Keratinocyte (primary cell): ENCODE measurements at regions not wholly inside any gene's neighbourhood (a gene's known extent, or its start where the extent isn't known, plus 50 kb on each side); places are given as distances from the start of the nearest gene placed in this dataset.

Experiments
- DNase-seq: peaks from one replicate; pipeline ENCODE4 v3.0.0-alpha.2; 2011; ENCODE audit warnings: low read depth, missing footprints, low spot score
- FAIRE-seq: peaks from 2 replicates; lab custom pipeline; 2011; peaks lifted over from hg19 to GRCh38; lab: Jason Lieb, UNC
- H2AFZ ChIP-seq: 2 replicates; pipeline ENCODE4 v1.6.0; 2012; ENCODE audit warnings: low read length, control low read depth, inconsistent platforms; ENCODE audit not compliant: control insufficient read depth
- H3K27ac ChIP-seq: 2 replicates; pipeline ENCODE4 v1.5.1; 2011; ENCODE audit warnings: low read length; ENCODE audit not compliant: control insufficient read depth, insufficient read depth
- H3K27me3 ChIP-seq: 3 replicates; pipeline ENCODE4 v1.6.0; 2011; ENCODE audit warnings: low read length; ENCODE audit not compliant: control insufficient read depth, insufficient read depth; ENCODE audit errors: extremely low read depth
- H3K36me3 ChIP-seq, 2 experiments: 2 replicates in 1 of 2; 3 replicates in 1 of 2; pipeline ENCODE4 v1.5.1; 2011; ENCODE audit warnings: low read length in 2 of 2, mild to moderate bottlenecking in 1 of 2; ENCODE audit not compliant: control insufficient read depth in 2 of 2, insufficient read depth in 2 of 2; ENCODE audit errors: extremely low read depth in 1 of 2
- H3K4me1 ChIP-seq: 3 replicates; pipeline ENCODE4 v1.5.1; 2011; ENCODE audit warnings: low read length; ENCODE audit not compliant: control insufficient read depth, insufficient read depth; ENCODE audit errors: extremely low read depth
- H3K4me2 ChIP-seq: 3 replicates; pipeline ENCODE4 v1.6.0; 2011; ENCODE audit warnings: low read depth, low read length; ENCODE audit not compliant: control insufficient read depth, insufficient read depth; ENCODE audit errors: extremely low read depth
- H3K4me3 ChIP-seq, 3 experiments: fragments of 200-600 bp in 1 of 3; sonication (generic) in 1 of 3; 2 replicates in 2 of 3; 3 replicates in 1 of 3; pipeline ENCODE4 v1.5.1; 2011 to 2016; ENCODE audit warnings: low read length in 3 of 3, mild to moderate bottlenecking in 3 of 3, control low read depth in 2 of 3, inconsistent platforms in 1 of 3, low read depth in 1 of 3, mixed read lengths in 1 of 3, mixed run types in 1 of 3, moderate library complexity in 1 of 3; ENCODE audit not compliant: control insufficient read depth in 2 of 3, insufficient read depth in 2 of 3; ENCODE audit errors: extremely low read depth in 1 of 3
- H3K79me2 ChIP-seq: 2 replicates; pipeline ENCODE4 v1.6.0; 2012; ENCODE audit warnings: low read length; ENCODE audit not compliant: control insufficient read depth, insufficient read depth
- H3K9ac ChIP-seq: 3 replicates; pipeline ENCODE4 v1.6.0; 2011; ENCODE audit warnings: low read length; ENCODE audit not compliant: control insufficient read depth, insufficient read depth; ENCODE audit errors: extremely low read depth
- H3K9me1 ChIP-seq: 3 replicates; pipeline ENCODE4 v1.6.0; 2011; ENCODE audit warnings: low read length; ENCODE audit not compliant: control insufficient read depth, insufficient read depth; ENCODE audit errors: extremely low read depth
- H3K9me3 ChIP-seq: 2 replicates; pipeline ENCODE4 v1.5.1; 2012; ENCODE audit warnings: low read depth, low read length; ENCODE audit not compliant: control insufficient read depth
- H4K20me1 ChIP-seq: 3 replicates; pipeline ENCODE4 v1.6.0; 2011; ENCODE audit warnings: low read length; ENCODE audit not compliant: control insufficient read depth, insufficient read depth; ENCODE audit errors: extremely low read depth
- CTCF ChIP-seq, 3 experiments: IDR thresholded peaks in 1 of 3; conservative IDR thresholded peaks in 1 of 3; optimal IDR thresholded peaks in 1 of 3; 2 replicates in 2 of 3; 3 replicates in 1 of 3; pipeline versions ENCODE3 to v1.5.1; 2011; ENCODE audit warnings: low read length in 3 of 3, mild to moderate bottlenecking in 3 of 3, moderate library complexity in 2 of 3, control low read depth in 1 of 3, inconsistent platforms in 1 of 3; ENCODE audit not compliant: insufficient read depth in 2 of 3; ENCODE audit errors: extremely low read depth in 1 of 3
- EZH2 ChIP-seq: IDR thresholded peaks from one replicate; pipeline ENCODE4 v1.6.1; 2012; ENCODE audit warnings: inconsistent platforms, mild to moderate bottlenecking, low read length, moderate library complexity
- dilution Hi-C: fragments of 300-500 bp; cut with MboI; formaldehyde crosslinking; loops from one replicate; pipeline ENCODE4 v1.7.0; 2020; ENCODE audit warnings: low sequenced_read_pairs; ENCODE audit not compliant: extremely low pct_ligation_motif_present

- no peak overlapping the region for H3K4me2 ChIP-seq
- no peaks in the 10 kb centered on the region for H4K20me1 ChIP-seq
- TF ChIP-seq EZH2 = no peak
- no peak for TF ChIP-seq CTCF (optimal IDR thresholded peaks at IDR 0.05 in 1 of 3, IDR thresholded peaks at IDR 0.05 in 1 of 3, conservative IDR thresholded peaks at IDR 0.05 in 1 of 3; ENCODE audit: extremely low read depth in 1 of 3, insufficient read depth in 2 of 3, low read length in 3 of 3)
- H3K79me2 ChIP-seq = no peaks in the 10 kb centered on the region
- no peak overlapping the region for H3K4me3 ChIP-seq
- H3K9me1 ChIP-seq = no peaks in the 10 kb centered on the region
- no peaks in the 10 kb centered on the region for H3K27me3 ChIP-seq
- no peak for FAIRE-seq
- no peaks in the 10 kb centered on the region for H3K4me1 ChIP-seq
- H3K27ac ChIP-seq = no peak overlapping the region
- H3K9me3 ChIP-seq = peaks cover 2% of the 10 kb centered on the region
- no peaks in the 10 kb centered on the region for H3K36me3 ChIP-seq
- no peak for DNase-seq
- H3K9ac ChIP-seq = no peak overlapping the region
- no peak overlapping the region for H2AFZ ChIP-seq
- dilution Hi-C loops = no loop called here
These were observed 217.5 kb downstream of the TINAG start for GRCh38 chr6:54525731-54526130.

GRCh38 chr6:54533567-54533966 lies 225.3 kb downstream of the TINAG start:
- no peaks in the 10 kb centered on the region for H3K9me3 ChIP-seq
- no peaks in the 10 kb centered on the region for H3K79me2 ChIP-seq
- no peaks in the 10 kb centered on the region for H3K4me1 ChIP-seq
- no peak for FAIRE-seq
- no peaks in the 10 kb centered on the region for H4K20me1 ChIP-seq
- no peak for TF ChIP-seq CTCF (optimal IDR thresholded peaks at IDR 0.05 in 1 of 3, IDR thresholded peaks at IDR 0.05 in 1 of 3, conservative IDR thresholded peaks at IDR 0.05 in 1 of 3; ENCODE audit: extremely low read depth in 1 of 3, insufficient read depth in 2 of 3, low read length in 3 of 3)
- TF ChIP-seq EZH2 = no peak
- dilution Hi-C loops = no loop called here
- no peak overlapping the region for H3K27ac ChIP-seq
- DNase-seq = no peak
- no peak overlapping the region for H3K4me3 ChIP-seq
- no peak overlapping the region for H3K4me2 ChIP-seq
- no peaks in the 10 kb centered on the region for H3K9me1 ChIP-seq
- H3K9ac ChIP-seq = no peak overlapping the region
- no peaks in the 10 kb centered on the region for H3K36me3 ChIP-seq
- no peak overlapping the region for H2AFZ ChIP-seq
- no peaks in the 10 kb centered on the region for H3K27me3 ChIP-seq
